Panc1 (cell line): ENCODE measurements at regions not wholly inside any gene's neighbourhood (a gene's known extent, or its start where the extent isn't known, plus 50 kb on each side); places are given as distances from the start of the nearest gene placed in this dataset.

Source experiments
- ATAC-seq: fragments of 200-7000 bp; cut with Tn5 transposase; 2 replicates; pipeline ENCODE4 v1.9.1; 2020; ENCODE audit warnings: mild to moderate bottlenecking, moderate library complexity
- BruUV-seq: library from RNA; stranded (reverse); fragments of 400-500 nt; replicated peaks from 2 replicates; lab custom pipeline; 2021; lab: Mats Ljungman, UMichigan
- CTCF ChIA-PET: fragments of 300-600 bp; sonication (Branson Sonifier 250); formaldehyde crosslinking; loops from one replicate; lab custom pipeline; 2022; ENCODE audit warnings: antibody characterized with exemption; lab: Charles Lee
- POLR2A ChIA-PET: fragments of 300-600 bp; sonication (Branson Sonifier 250); formaldehyde crosslinking; loops from one replicate; lab custom pipeline; 2022; ENCODE audit warnings: antibody characterized with exemption; lab: Charles Lee
- DNase-seq: peaks from one replicate; pipeline ENCODE4 v3.0.0-alpha.2; 2010; ENCODE audit warnings: low read depth, low spot score
- H3K27ac ChIP-seq: 2 replicates; pipeline ENCODE4 v1.5.1; 2011; ENCODE audit warnings: mild to moderate bottlenecking, low read length, inconsistent platforms
- H3K27me3 ChIP-seq: fragments of 200-500 bp; sonication (Bioruptor generic); 2 replicates; pipeline ENCODE4 v1.6.0; 2014; ENCODE audit warnings: low read length, inconsistent platforms; ENCODE audit not compliant: control insufficient read depth, insufficient read depth
- H3K36me3 ChIP-seq: fragments of 200-500 bp; sonication (Bioruptor generic); 2 replicates; pipeline ENCODE4 v1.5.1; 2014; ENCODE audit warnings: inconsistent platforms, mild to moderate bottlenecking, low read length, moderate library complexity; ENCODE audit not compliant: control insufficient read depth, insufficient read depth
- H3K4me1 ChIP-seq: 2 replicates; pipeline ENCODE4 v1.5.1; 2011; ENCODE audit warnings: inconsistent platforms, mild to moderate bottlenecking, low read length, moderate library complexity; ENCODE audit not compliant: control insufficient read depth, insufficient read depth
- H3K4me3 ChIP-seq, 2 experiments: 2 replicates each; pipeline ENCODE4 v1.5.1; 2011 to 2012; ENCODE audit warnings: low read depth in 2 of 2, low read length in 2 of 2, mild to moderate bottlenecking in 2 of 2, inconsistent platforms in 1 of 2, moderate library complexity in 1 of 2
- H3K9me3 ChIP-seq: fragments of 200-500 bp; sonication (Bioruptor generic); 2 replicates; pipeline ENCODE4 v1.5.1; 2014; ENCODE audit warnings: low read depth, mild to moderate bottlenecking, inconsistent platforms, low read length, moderate library complexity; ENCODE audit not compliant: control insufficient read depth, insufficient read depth
- POLR2AphosphoS5 ChIP-seq: IDR thresholded peaks from 2 replicates; pipeline ENCODE4 v1.6.1; 2012; ENCODE audit warnings: mild to moderate bottlenecking, low read depth, low read length, moderate library complexity
- SIN3A ChIP-seq: IDR thresholded peaks from 2 replicates; pipeline ENCODE4 v1.6.1; 2012; ENCODE audit warnings: low read depth, mild to moderate bottlenecking, low read length, moderate library complexity, borderline replicate concordance; ENCODE audit not compliant: insufficient read depth
- TCF7L2 ChIP-seq: IDR thresholded peaks from 2 replicates; pipeline ENCODE4 v1.6.1; 2011; ENCODE audit warnings: mild to moderate bottlenecking, low read depth, low read length, inconsistent platforms
- in situ Hi-C: cut with HindIII; loops from 2 replicates; pipeline ENCODE4 v1.10.0; 2016; ENCODE audit warnings: low sequenced_read_pairs, low pct_unique_long_range_greater_than_20kb
- intact Hi-C: fragments of 100-400 bp; cut with micrococcal nuclease; formaldehyde crosslinking; loops from one replicate; pipeline ENCODE4 v1.10.0; 2022; ENCODE audit not compliant: unreplicated experiment
- TF ChIP-seq, protein P1 (sequence below), 2 experiments: IDR thresholded peaks; 2 replicates each; pipeline ENCODE4 v1.6.1; 2011 to 2012; ENCODE audit warnings: low read depth in 2 of 2, control low read depth in 1 of 2, low read length in 1 of 2, mild to moderate bottlenecking in 1 of 2, moderate library complexity in 1 of 2; ENCODE audit not compliant: insufficient read depth in 1 of 2
- TF ChIP-seq, protein P2 (sequence below): fragments of 450-650 bp; IDR thresholded peaks from 2 replicates; pipeline ENCODE4 v1.5.1; 2017; ENCODE audit warnings: mild to moderate bottlenecking

DNA sequence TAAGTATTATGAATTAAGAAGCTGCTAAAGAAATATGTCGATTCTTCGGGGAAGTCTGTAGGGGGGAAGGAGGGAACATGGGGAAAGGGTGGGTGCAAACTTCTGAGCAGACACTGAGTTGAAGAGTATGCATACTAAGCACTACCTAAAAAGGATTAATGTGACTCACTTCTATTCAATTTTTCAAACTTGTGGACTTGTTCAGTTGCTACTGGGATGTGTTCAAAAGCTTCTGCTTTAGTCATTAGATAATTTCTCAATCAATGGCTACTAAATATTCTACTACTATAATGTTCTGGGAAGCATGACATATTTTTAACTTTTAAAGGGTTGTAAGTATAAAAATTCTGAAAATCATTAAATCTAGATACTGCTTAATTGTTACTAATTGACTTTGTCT lies 109.7 kb upstream of the FER start:
- Histone ChIP-seq H3K4me3 (no peak overlapping the region), H3K36me3 (no peaks in the 10 kb centered on the region), H3K4me1 (no peaks in the 10 kb centered on the region), H3K27me3 (peaks cover 3% of the 10 kb centered on the region; the same call in 1 of the 2 replicates), H3K27ac (no peak overlapping the region), H3K9me3 (no peaks in the 10 kb centered on the region)
- intact Hi-C loops (no loop called here), in situ Hi-C loops (no loop called here)
- BruUV-seq, result no TSS peak
- TF ChIP-seq, protein P1, sequence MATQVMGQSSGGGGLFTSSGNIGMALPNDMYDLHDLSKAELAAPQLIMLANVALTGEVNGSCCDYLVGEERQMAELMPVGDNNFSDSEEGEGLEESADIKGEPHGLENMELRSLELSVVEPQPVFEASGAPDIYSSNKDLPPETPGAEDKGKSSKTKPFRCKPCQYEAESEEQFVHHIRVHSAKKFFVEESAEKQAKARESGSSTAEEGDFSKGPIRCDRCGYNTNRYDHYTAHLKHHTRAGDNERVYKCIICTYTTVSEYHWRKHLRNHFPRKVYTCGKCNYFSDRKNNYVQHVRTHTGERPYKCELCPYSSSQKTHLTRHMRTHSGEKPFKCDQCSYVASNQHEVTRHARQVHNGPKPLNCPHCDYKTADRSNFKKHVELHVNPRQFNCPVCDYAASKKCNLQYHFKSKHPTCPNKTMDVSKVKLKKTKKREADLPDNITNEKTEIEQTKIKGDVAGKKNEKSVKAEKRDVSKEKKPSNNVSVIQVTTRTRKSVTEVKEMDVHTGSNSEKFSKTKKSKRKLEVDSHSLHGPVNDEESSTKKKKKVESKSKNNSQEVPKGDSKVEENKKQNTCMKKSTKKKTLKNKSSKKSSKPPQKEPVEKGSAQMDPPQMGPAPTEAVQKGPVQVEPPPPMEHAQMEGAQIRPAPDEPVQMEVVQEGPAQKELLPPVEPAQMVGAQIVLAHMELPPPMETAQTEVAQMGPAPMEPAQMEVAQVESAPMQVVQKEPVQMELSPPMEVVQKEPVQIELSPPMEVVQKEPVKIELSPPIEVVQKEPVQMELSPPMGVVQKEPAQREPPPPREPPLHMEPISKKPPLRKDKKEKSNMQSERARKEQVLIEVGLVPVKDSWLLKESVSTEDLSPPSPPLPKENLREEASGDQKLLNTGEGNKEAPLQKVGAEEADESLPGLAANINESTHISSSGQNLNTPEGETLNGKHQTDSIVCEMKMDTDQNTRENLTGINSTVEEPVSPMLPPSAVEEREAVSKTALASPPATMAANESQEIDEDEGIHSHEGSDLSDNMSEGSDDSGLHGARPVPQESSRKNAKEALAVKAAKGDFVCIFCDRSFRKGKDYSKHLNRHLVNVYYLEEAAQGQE (IDR thresholded peaks at IDR 0.05; ENCODE audit: insufficient read depth in 1 of 2, low read depth in 2 of 2, low read length in 1 of 2), result no peak
- TF ChIP-seq POLR2AphosphoS5 (no peak), TCF7L2 (no peak), SIN3A (no peak)
- TF ChIP-seq, protein P2, sequence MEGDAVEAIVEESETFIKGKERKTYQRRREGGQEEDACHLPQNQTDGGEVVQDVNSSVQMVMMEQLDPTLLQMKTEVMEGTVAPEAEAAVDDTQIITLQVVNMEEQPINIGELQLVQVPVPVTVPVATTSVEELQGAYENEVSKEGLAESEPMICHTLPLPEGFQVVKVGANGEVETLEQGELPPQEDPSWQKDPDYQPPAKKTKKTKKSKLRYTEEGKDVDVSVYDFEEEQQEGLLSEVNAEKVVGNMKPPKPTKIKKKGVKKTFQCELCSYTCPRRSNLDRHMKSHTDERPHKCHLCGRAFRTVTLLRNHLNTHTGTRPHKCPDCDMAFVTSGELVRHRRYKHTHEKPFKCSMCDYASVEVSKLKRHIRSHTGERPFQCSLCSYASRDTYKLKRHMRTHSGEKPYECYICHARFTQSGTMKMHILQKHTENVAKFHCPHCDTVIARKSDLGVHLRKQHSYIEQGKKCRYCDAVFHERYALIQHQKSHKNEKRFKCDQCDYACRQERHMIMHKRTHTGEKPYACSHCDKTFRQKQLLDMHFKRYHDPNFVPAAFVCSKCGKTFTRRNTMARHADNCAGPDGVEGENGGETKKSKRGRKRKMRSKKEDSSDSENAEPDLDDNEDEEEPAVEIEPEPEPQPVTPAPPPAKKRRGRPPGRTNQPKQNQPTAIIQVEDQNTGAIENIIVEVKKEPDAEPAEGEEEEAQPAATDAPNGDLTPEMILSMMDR, result no peak
- ATAC-seq (no peak), DNase-seq (no peak)
- ChIA-PET CTCF (interaction anchor here (0.7 kb wide), 1 partner anchor 19 kb away, joined by 6 read pairs; no protein-coding TSS in a partner anchor), POLR2A (no interaction called here)

DNA sequence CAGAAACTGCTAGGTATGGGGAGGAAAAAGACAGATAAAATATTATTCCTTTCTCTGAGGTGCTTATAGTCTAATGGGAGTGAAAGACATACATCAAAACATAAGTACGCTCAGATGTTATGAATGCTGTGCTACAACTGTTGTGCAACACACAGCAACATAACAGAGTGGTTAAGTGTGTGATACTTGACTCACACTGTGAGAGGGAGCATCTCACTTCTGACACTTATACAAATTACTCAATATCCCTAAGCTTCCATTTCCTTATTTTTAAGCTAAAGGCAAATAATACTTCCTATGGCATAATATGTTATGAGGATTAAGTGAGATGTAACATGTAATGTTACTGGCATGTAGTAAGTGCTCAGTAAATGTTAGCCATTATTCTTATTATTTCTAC lies 110.6 kb upstream of the FER start:
- in situ Hi-C loops (no loop called here), intact Hi-C loops (no loop called here)
- no peak for TF ChIP-seq POLR2AphosphoS5
- TF ChIP-seq TCF7L2, result no peak
- TF ChIP-seq, protein P1 (IDR thresholded peaks at IDR 0.05; ENCODE audit: insufficient read depth in 1 of 2, low read depth in 2 of 2, low read length in 1 of 2), result no peak
- TF ChIP-seq SIN3A, result no peak
- TF ChIP-seq, protein P2, result no peak
- DNase-seq (no peak), ATAC-seq (no peak)
- BruUV-seq, result no TSS peak
- H3K9me3 ChIP-seq, result no peaks in the 10 kb centered on the region
- CTCF ChIA-PET, result interaction anchor here (0.6 to 0.7 kb wide), 2 partner anchors 20 to 114 kb away, joined by 3 to 6 read pairs; no protein-coding TSS in a partner anchor
- no peaks in the 10 kb centered on the region for H3K36me3 ChIP-seq
- no peak overlapping the region for H3K4me3 ChIP-seq
- H3K27me3 ChIP-seq, result peaks cover 3% of the 10 kb centered on the region; the same call in 1 of the 2 replicates
- POLR2A ChIA-PET, result no interaction called here
- H3K27ac ChIP-seq, result no peak overlapping the region
- H3K4me1 ChIP-seq, result no peaks in the 10 kb centered on the region
